GM18909 (cell line): ENCODE measurements at regions not wholly inside any gene's neighbourhood (a gene's known extent, or its start where the extent isn't known, plus 50 kb on each side); places are given as distances from the start of the nearest gene placed in this dataset.

ENCODE experiments used
- ATAC-seq: cut with Tn5 transposase; IDR thresholded peaks from one replicate; pipeline ENCODE4 v1.9.1; 2021; ENCODE audit warnings: mild to moderate bottlenecking; ENCODE audit not compliant: unreplicated experiment, poor library complexity

DNA sequence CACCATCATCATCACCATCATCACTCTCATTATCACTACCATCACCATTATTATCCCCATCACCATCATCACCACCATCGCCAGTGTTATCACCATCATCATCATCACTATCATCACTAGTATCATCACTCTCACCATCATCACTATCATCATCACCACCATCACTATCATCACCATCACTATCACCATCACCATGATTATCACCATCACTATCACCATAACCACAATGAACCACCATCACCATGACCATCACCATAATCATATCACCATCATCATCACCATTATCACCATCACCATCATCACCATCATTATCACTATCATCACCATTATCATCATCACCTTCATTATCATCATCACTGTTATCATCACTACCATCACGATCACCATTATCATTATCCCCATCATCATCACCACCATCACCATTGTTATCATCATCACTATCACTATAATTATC lies 326.7 kb downstream of the BRD1 start:
- no peak for ATAC-seq

DNA sequence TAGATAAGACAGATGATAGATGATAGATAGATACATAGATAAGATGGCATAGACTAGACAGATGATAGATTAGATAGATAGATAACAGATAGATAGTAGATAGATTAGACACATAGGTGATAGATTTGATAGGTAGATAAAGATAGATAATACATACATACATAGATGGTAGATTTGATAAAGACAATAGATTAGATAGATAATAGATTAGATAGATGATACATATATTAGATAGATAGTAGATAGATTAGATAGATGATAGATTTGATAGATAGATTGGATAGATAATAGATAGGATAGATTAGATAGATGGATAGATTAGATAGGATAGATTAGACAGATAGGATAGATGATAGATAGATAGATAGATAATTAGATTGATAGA lies 327.6 kb downstream of the BRD1 start:
- no peak for ATAC-seq

DNA sequence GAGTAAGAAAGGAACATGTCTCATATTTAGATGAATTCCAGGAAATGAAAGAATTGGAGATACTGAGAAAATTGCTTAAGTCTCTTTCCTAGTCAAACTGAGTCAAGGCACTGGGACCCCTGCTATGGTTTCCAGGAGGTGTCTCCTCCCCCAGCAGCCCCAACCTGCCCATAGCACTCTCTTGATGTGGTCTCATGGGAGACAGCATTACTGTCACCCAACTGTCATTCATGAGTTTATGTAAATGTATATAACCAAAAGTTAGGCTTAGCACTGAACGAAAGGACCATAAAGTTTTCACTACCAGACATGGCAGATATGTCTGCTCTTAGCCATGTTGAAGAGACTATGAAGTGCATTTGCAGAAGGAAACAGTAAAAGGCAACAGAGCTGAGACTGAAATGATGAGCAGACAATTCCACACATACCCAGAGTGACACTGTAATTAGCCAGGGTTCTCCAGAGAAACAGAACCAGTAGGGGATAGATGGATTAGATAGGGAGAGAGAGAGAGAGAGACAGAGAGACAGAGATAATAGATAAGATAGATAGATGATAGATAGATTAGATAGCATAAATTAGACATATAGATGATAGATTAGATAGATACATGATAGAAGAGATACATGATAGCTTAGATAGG lies 328.1 kb downstream of the BRD1 start:
- ATAC-seq = no peak

DNA sequence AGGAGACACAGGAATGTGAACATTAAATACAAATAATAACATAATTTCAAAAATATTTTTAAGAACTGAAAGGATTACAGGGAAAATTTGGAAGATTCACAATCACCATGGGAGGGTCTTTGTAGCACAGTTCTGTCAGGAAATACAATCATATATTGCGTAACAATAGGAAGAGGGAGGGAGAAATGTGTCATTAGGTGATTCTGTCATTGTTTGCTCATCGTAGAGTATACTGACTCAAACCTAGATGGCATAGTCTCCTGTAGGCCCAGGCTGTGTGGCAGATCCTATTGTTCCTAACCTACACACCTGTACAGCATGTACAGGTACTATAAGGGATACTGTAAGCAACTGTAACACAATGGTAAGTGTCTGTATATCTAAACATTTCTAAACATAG lies 330.4 kb downstream of the BRD1 start:
- ATAC-seq = no peak

DNA sequence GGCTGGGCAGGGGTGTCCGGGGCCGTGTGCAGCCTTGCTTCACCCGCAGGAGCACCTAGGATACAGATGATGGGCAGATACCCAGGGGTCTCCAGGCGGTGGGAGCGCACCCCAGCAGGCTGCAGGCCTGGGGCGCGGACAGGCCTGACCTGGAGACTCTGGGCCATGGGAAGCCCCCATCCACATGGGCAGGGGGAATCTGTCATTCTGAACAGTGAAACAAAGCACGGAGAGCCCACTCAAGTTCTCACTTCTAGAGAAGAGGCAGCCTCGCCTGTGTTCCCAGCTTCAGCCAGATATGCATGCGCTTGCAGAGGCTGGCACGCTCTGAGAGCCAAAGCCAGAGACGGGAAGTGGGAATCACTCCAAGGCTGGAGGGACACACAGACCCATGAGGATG lies 333.1 kb downstream of the BRD1 start:
- no peak for ATAC-seq

DNA sequence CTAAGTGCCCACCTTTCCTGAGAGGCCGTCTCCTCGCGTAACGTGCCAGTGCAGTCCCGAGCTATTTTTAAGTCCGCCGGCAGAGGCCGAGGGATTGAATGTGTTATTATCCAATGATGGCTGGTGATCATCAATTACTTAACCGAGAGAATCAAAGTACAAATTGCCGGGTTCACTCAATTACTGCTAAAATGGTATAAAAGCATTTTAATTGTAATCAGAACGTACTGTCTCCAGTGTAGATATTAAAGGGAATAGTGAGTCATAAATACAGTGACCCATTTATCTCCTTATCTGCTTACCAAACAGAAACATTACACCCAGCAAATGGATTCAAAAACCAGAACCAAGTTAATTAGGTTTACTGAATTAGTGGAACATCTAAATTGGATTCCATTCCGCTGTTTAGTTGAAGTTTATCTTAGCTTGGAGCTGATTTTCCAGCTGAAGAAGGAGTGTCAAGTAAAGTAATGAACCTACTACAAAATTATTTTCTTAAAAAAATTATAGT lies 334.9 kb downstream of the BRD1 start:
- ATAC-seq = no peak

DNA sequence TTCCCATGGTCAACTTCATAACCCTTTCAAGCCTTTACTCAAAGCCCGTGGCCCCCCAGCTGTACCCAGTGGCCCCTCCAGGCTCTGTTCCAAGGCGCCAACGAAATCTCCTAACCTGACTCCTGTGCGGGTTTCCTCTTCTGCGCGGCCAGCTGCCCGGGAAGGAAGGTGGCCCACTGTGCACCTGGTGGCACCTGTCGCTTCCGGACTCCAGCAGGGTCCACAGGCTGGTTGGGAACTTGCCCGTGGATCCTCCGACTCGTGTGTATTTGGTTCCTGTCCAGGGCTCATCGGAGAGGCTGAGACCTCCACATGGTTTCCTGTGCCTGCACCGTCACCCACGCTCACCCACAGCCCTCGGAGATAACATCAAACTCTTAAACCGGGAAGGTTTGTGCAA lies 335.4 kb downstream of the BRD1 start:
- no peak for ATAC-seq

DNA sequence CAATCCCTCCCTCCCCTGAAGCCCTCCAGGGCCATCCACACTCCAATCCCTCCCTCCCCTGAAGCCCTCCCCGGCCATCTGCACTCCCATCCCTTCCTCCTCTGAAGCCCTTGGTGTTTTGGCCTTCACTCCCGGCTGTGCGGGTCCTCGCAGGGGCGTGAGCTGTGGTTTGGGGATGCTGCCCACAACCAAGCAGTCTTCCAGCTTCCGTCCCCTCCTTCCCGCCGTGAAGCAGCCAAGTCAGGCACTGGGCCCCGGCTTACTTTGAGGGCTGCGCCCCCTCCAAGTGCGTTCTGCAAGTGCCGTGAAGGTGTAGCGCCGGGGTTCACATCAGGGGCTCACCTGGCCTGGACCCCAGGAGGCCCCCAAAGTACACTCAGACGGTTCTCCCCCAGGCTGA lies 335.9 kb downstream of the BRD1 start:
- no peak for ATAC-seq

DNA sequence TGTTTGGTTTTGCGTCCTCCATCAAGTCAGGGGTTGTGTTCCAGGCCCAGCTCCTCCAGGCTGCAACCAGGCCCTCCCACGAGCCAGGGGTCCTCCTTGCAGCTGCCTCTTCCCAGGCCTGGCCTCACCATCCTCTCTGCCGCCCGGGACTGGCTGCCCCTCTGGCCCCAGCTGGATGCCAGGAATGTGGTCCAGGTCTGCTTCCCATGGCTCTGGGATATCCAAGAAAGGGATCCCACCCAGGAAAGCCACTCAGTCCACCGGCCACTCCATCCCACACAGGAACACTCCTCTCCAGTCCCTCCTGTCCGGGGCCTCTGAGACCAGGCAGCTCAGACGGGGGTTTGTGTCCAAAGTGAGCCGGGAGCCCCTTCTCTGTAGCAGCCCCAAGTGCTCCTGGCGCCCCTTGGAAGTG lies 336.4 kb downstream of the BRD1 start:
- no peak for ATAC-seq

DNA sequence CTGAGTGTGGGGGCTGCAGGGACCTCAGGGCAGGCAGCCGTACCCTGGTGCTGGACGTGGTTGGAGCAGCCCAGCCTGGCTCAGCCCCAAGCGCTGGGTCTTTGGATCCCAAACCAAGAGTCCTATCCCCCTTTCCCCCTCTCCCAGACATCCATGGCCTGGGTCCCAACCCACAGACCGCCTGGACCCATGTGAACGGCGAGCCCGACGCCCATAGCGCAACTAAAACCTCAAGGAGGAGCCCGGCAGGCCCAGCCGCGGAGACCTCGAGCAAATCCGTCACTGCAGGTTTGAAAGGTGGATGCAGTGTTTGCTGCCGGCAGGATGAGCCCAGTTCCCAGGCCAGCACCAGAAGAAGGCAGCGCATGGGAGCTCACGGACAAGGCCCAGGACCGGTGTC lies 337.0 kb downstream of the BRD1 start:
- no peak for ATAC-seq

DNA sequence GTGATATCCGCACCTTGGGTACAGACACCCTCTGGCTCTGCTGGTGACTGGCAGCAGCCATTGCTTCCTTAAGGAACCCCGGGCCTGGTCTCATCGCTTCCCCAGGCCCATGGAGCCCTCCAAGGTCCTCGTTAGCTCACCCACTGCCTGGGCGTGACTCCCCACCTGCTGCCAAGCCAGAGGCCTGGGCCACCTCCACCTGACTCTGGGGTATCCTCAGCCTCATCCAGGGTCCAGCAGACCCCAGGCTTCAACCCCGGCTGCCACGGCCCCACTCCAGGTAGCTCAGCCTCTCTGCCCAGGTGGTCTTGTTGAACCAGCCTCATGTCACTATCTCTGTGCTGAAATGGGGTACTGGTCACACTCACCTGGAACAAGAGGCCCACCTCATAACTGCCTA lies 337.9 kb downstream of the BRD1 start:
- no peak for ATAC-seq

DNA sequence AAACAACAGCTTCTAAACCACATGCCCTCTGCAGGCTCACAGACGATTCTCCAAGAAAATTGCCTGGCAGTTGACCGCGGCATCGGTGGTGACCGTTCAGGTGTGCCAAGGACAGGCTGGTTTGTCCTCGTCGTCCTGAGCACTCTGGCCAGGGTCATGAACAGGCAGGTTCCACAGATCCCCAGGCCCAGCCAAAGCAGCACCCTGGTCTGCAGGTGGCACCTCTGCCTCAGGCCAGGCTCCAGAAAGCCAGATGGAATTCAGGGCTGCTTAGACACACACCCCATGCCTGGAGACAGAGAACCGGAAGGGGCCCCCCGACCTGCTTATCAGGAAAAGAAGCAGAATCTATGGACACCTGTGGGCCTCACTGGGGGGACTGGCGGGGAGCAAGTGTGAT lies 338.7 kb downstream of the BRD1 start:
- ATAC-seq = no peak

DNA sequence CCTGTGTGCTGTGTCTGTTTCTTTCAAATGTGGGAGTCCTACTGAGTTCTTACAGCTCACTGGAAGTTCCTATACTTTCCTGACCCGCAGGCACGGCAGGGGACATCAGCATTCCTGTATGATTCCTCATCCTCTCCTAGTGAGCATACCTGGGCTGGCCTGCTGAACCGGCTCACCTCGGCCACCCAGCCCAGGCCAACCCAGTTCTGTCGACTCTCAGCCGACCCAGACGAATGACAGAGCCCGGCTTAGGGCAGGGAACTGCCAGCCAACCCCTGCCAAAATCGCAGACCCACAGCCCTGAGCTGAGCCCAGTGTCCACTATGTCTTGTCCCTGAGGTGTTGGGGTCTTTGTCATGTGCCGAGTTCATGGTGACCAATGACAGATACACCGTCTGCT lies 339.7 kb downstream of the BRD1 start:
- no peak for ATAC-seq

DNA sequence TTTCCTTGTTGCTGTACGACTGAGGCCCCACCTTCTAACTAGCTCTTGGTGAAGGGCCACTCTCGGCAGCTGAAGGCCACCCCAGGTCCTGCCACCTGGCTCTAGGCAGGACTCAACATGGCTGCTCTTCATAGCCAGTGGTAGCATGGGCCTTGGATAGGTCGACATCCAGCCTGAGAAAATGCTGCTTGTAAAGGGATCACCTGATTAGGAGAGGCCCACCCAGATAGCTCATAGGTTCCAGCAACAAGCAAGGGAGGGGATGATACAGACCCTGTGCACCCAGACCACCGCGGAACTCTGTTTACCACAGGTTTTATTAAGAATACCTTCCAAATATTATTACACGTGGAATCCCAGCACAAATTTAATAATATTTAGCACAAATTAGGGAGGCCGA lies 341.4 kb downstream of the BRD1 start:
- no peak for ATAC-seq

DNA sequence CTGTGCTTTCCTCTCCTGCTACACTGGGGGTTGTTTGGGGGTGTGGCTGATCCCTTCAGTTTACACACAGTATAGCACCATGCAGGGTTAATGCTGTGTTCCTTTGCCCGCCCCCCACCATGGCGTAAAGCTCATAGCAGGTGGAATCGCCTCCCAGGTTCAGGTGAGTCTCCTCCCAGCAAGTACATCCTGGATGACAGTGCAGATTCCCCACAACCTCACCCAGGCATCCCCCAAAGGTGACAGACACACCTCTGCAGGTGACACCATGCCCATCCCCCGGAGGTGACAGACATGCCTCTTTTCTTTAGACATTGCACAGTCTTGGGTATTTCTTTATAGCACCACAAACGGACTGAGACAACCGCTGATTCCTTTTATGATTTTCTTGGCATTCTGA lies 343.7 kb downstream of the BRD1 start:
- ATAC-seq = no peak

DNA sequence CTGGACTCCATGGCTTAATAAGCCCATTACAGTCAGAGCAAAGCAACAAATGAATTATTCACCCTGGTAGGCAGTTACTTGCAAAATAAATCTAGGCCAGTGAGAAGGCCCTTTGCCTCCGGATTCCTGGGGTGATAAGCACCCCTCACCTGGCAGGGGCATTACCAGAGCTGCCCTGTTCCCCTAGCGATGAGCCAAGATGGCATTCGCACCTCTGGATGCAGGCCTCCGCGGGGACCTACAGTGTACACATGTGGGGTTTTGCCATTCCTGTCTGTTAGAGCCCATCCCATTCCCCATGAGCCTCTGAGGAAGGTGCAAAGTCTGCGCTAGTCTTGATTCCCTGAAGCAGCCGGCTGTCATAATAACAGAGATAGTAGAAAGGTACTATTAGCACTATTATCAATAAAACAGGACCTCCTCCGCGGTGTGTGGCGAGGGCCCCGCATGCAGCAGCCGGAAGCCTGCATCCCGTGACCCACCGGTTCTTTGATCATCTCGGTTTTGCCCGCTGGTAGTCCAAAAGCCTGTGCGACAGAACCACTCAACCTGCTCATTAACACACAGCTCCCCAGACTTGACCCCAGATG lies 344.3 kb downstream of the BRD1 start:
- ATAC-seq = no peak

DNA sequence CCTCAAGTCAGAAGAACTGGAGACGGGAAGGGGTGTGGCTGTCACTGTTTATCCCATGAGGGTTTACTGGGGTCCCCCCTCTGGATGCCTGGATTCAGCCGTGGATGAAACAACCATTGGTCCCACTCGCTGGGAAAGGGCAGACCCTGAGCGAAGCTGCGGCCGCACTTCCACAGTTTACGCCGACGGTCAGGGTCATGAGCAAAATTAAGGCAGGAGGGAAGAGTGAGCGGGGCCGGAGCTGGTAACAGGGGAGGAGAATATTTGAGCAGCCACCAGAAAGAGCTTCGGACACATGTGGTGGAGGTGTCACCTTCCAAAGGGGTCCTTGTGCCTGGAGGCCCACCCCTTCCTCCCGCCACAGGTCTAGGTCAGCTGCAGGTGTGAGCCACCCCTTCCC lies 344.9 kb downstream of the BRD1 start:
- no peak for ATAC-seq

DNA sequence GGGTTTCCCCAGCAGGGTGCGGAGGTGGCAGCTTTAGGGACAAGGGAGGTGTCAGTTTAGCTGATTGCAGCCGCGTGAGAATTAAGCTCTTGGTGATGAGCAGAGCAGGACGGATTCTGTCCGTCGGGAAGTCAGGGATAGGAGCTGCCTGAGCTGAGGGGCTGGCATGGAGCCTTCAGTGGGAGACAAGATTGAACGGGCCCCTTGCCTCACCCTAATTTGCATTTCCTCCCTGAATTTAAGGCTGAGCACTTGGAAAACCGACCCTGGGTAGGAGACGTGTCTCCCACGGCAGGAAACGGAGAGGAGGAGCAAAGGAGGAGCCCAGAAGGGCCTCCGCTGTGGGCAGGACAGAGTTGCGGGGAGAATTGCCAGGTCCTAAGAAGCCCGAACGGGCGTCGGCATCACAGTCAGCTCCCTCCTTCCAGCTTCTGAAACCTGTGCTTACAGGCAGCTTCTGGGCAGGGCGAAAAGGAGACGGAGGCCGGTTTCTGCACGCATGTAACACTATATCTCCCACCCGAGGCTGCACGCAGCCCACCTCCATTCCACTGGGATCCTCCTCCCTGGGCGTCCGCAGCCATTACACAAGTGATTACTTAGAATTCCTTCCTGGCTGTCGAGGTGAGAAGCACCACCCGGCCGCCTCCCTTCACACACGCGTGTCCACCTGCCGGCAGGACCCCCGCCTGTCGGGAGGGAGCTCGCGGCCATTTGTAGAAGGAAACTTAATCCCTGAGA lies 345.8 kb downstream of the BRD1 start:
- no peak for ATAC-seq

DNA sequence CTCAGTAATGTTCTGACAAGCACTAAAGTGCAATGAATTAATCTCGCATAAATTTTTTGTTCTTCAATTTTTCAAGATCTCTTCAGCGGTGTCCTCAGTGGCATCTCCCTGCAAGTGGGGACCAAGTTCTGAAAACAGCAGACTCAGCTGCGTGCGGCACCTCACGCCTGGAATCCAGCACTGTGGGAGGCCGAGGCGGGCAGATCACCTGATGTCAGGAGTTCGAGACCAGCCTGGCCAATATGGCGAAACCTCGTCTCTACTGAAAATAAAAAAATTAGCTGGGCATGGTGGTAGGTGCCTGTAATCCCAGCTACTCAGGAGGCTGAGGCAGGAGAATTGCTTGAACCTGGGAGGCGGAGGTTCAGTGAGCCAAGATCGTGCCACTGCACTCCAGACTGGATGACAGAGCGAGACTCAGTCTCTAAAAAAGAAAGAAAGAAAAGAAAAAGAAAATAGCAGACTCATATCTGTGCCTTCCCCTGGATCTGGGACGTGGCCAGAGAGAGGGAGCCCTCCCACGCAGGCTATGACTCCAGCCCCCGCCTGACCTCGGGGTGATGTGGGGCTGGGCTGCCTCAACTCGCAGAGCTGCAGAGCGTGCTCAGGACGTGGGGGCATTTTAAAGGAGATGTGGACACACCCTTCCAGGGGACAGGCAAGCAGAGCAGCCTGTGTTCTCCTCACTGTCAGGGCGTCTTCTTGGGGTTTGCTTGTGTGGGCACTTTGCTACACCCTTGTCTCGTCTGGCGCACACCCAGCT lies 346.6 kb downstream of the BRD1 start:
- ATAC-seq = no peak

DNA sequence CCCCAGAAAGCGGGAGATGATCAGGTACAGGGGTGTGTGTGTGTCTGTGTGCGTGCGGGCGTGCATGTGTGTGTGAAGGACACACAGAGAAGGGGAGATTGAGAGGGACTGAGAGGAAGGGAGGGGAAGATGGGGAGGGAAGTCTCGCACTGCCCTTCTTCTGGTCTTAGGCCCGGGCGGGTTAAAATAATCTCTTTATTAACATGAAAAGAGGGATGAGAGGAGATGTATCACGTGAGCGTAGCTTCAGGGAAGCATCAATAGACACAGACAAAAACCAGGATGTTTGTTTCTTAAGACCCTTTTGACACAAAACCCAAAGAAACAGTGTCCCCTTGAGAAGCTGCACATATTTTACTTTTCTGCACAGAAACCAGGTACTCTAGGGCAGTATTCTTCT lies 347.3 kb downstream of the BRD1 start:
- ATAC-seq = no peak

DNA sequence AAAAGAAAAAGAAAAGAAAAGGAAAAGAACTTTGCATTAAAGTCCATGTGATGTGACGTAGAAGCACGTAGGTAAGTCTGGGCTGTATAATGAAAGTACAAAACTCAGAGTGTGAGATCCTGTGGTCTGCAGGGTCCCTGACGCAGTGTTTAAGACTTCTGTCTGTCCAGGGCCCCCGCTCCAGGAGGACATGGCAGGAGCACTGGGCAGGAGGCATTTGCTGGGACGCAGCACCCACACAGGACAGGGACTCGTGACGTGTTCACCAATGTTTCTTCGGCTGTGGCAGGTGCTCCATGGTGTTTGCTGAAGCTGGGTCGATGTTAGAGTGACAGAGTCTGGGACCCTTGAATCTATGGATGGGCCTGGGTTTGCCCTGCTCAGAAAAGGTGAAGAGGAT lies 348.1 kb downstream of the BRD1 start:
- ATAC-seq = no peak
